ENCODE measurements at regions not wholly inside any gene's neighbourhood (a gene's known extent, or its start where the extent isn't known, plus 50 kb on each side); places are given as distances from the start of the nearest gene placed in this dataset.

DNA sequence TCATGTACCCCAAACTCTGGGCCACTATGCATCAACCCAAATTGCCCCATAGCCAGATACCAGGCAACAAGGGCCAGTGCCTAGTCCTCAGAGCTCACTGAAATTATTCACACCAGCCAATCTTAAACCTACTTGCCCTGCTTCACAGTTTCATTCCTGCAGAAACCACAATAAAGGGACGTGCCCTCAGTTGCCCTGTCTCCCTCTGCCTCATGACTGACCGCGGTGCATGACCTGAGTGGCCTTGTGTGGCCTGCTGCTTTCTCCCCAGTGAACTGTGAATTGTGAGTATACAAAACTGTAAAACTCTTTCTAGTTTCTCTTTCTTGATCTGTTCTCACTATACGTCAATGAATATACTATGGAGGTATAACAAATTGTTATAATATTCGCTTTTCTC, 490.9 kb upstream of the MIS18BP1 start:
- TF ChIP-seq, protein P1, sequence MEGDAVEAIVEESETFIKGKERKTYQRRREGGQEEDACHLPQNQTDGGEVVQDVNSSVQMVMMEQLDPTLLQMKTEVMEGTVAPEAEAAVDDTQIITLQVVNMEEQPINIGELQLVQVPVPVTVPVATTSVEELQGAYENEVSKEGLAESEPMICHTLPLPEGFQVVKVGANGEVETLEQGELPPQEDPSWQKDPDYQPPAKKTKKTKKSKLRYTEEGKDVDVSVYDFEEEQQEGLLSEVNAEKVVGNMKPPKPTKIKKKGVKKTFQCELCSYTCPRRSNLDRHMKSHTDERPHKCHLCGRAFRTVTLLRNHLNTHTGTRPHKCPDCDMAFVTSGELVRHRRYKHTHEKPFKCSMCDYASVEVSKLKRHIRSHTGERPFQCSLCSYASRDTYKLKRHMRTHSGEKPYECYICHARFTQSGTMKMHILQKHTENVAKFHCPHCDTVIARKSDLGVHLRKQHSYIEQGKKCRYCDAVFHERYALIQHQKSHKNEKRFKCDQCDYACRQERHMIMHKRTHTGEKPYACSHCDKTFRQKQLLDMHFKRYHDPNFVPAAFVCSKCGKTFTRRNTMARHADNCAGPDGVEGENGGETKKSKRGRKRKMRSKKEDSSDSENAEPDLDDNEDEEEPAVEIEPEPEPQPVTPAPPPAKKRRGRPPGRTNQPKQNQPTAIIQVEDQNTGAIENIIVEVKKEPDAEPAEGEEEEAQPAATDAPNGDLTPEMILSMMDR (IDR thresholded peaks at IDR 0.05) = no peak
- TF ChIP-seq POLR2AphosphoS5 (IDR thresholded peaks at IDR 0.05; ENCODE audit: insufficient read depth in 1 of 2, low read depth in 1 of 2) (no peak), POLR2A (IDR thresholded peaks at IDR 0.05) (no peak)
